HEK293 (cell line): ENCODE measurements at regions not wholly inside any gene's neighbourhood (a gene's known extent, or its start where the extent isn't known, plus 50 kb on each side); places are given as distances from the start of the nearest gene placed in this dataset.

Experiments used
- CTCF ChIA-PET: fragments of 350-600 bp; formaldehyde crosslinking; extraction: SDS; loops from one replicate; lab custom pipeline; 2021; ENCODE audit warnings: antibody characterized with exemption; lab: Yijun Ruan, JAX
- POLR2A ChIA-PET: fragments of 300-600 bp; formaldehyde crosslinking; extraction: SDS; loops from one replicate; lab custom pipeline; 2020; ENCODE audit warnings: antibody characterized with exemption, inconsistent platforms; lab: Yijun Ruan, JAX
- H3K27ac ChIP-seq: fragments of 200-500 bp; sonication (Bioruptor generic); 2 replicates; pipeline ENCODE4 v1.5.1; 2014; ENCODE audit warnings: low read depth, low read length, control low read depth, inconsistent platforms; ENCODE audit errors: extremely low read depth
- H3K36me3 ChIP-seq, 2 experiments: fragments of 200-500 bp in 1 of 2; sonication (Bioruptor generic) in 1 of 2; 1 replicate in 1 of 2; 2 replicates in 1 of 2; pipeline ENCODE4 v1.5.1; 2014 to 2017; ENCODE audit warnings: inconsistent platforms in 2 of 2, low read length in 2 of 2; ENCODE audit not compliant: control insufficient read depth in 2 of 2, insufficient read depth in 1 of 2
- H3K4me1 ChIP-seq: fragments of 200-500 bp; sonication (Bioruptor generic); 2 replicates; pipeline ENCODE4 v1.5.1; 2014; ENCODE audit warnings: mild to moderate bottlenecking, low read length, inconsistent platforms; ENCODE audit not compliant: control insufficient read depth, insufficient read depth
- H3K4me3 ChIP-seq: 2 replicates; pipeline ENCODE4 v1.5.1; 2011; ENCODE audit warnings: low read depth, mild to moderate bottlenecking, control low read depth, low read length, moderate library complexity
- H3K9me3 ChIP-seq: fragments of 200-500 bp; sonication (Bioruptor generic); 2 replicates; pipeline ENCODE4 v1.5.1; 2014; ENCODE audit warnings: low read depth, low read length, inconsistent platforms; ENCODE audit not compliant: control insufficient read depth, insufficient read depth
- IKZF3 ChIP-seq: fragments of 450-650 bp; IDR thresholded peaks from 2 replicates; pipeline ENCODE4 v1.5.0; 2018; ENCODE audit warnings: missing biosample characterization, mild to moderate bottlenecking, missing genetic modification characterization, moderate library complexity
- PATZ1 ChIP-seq: fragments of 450-650 bp; formaldehyde crosslinking; IDR thresholded peaks from 2 replicates; pipeline ENCODE4 v1.5.1; 2016; ENCODE audit warnings: missing biosample characterization, missing genetic modification characterization
- PRDM1 ChIP-seq: fragments of 450-650 bp; formaldehyde crosslinking; IDR thresholded peaks from 2 replicates; pipeline ENCODE4; 2016; ENCODE audit warnings: missing biosample characterization, missing genetic modification characterization
- SCRT2 ChIP-seq: fragments of 450-650 bp; formaldehyde crosslinking; IDR thresholded peaks from 2 replicates; pipeline ENCODE4 v1.5.1; 2016; ENCODE audit warnings: missing biosample characterization, missing genetic modification characterization
- SP3 ChIP-seq: fragments of 450-650 bp; formaldehyde crosslinking; IDR thresholded peaks from 2 replicates; pipeline ENCODE4 v1.5.1; 2016; ENCODE audit warnings: missing biosample characterization, missing genetic modification characterization
- ZBTB1 ChIP-seq: fragments of 450-650 bp; formaldehyde crosslinking; IDR thresholded peaks from 2 replicates; pipeline ENCODE4 v1.5.1; 2016; ENCODE audit warnings: missing biosample characterization, missing genetic modification characterization
- ZBTB48 ChIP-seq: fragments of 450-650 bp; formaldehyde crosslinking; IDR thresholded peaks from 2 replicates; pipeline ENCODE4 v1.5.1; 2016; ENCODE audit warnings: missing biosample characterization, missing genetic modification characterization
- ZNF133 ChIP-seq: fragments of 450-650 bp; formaldehyde crosslinking; IDR thresholded peaks from 2 replicates; pipeline ENCODE4 v1.5.1; 2016; ENCODE audit warnings: missing biosample characterization, missing genetic modification characterization
- ZNF148 ChIP-seq: fragments of 450-650 bp; formaldehyde crosslinking; IDR thresholded peaks from 2 replicates; pipeline ENCODE4 v1.5.0; 2017; ENCODE audit warnings: missing biosample characterization, missing genetic modification characterization, borderline replicate concordance
- ZNF202 ChIP-seq: fragments of 450-650 bp; formaldehyde crosslinking; IDR thresholded peaks from 2 replicates; pipeline ENCODE4 v1.5.1; 2016; ENCODE audit warnings: missing biosample characterization, missing genetic modification characterization, borderline replicate concordance
- ZNF214 ChIP-seq: fragments of 450-650 bp; formaldehyde crosslinking; IDR thresholded peaks from 2 replicates; pipeline ENCODE4 v1.5.1; 2017; ENCODE audit warnings: missing biosample characterization, mild to moderate bottlenecking, missing genetic modification characterization, borderline replicate concordance
- ZNF23 ChIP-seq: fragments of 450-650 bp; formaldehyde crosslinking; IDR thresholded peaks from 2 replicates; pipeline ENCODE4 v1.5.1; 2016; ENCODE audit warnings: missing biosample characterization, missing genetic modification characterization, borderline replicate concordance
- ZNF26 ChIP-seq: fragments of 450-650 bp; formaldehyde crosslinking; IDR thresholded peaks from 2 replicates; pipeline ENCODE4 v1.5.1; 2016; ENCODE audit warnings: missing biosample characterization, missing genetic modification characterization
- ZNF433 ChIP-seq: fragments of 450-650 bp; formaldehyde crosslinking; IDR thresholded peaks from 2 replicates; pipeline ENCODE4 v1.5.1; 2016; ENCODE audit warnings: missing biosample characterization, missing genetic modification characterization, low read depth
- ZNF560 ChIP-seq: fragments of 450-650 bp; formaldehyde crosslinking; IDR thresholded peaks from 2 replicates; pipeline ENCODE4 v1.5.1; 2017; ENCODE audit warnings: missing biosample characterization, missing genetic modification characterization, borderline replicate concordance
- ZNF621 ChIP-seq: fragments of 450-650 bp; formaldehyde crosslinking; IDR thresholded peaks from 2 replicates; pipeline ENCODE4 v1.5.1; 2017; ENCODE audit warnings: missing biosample characterization, missing genetic modification characterization
- ZNF623 ChIP-seq: fragments of 450-650 bp; formaldehyde crosslinking; IDR thresholded peaks from 2 replicates; pipeline ENCODE4 v1.5.1; 2016; ENCODE audit warnings: missing biosample characterization, missing genetic modification characterization
- TF ChIP-seq, protein P1 (sequence below): sonication (generic); formaldehyde crosslinking; IDR thresholded peaks from 2 replicates; pipeline ENCODE4 v1.8.1; 2022; ENCODE audit warnings: mild to moderate bottlenecking, moderate library complexity, missing genetic modification reagents

GRCh38 chr4:177023951-177024350, 231.2 kb upstream of the VEGFC start (continued):
- TF ChIP-seq ZNF148 (tag by site-specific recombination) (no peak), ZNF214 (tag by site-specific recombination) (no peak), ZNF133 (tag by site-specific recombination) (no peak), ZBTB48 (tag by site-specific recombination) (no peak), ZNF202 (tag by site-specific recombination) (no peak), PRDM1 (tag by site-specific recombination) (no peak)

GRCh38 chr4:177032341-177032740, 239.6 kb upstream of the VEGFC start:
- no peak for TF ChIP-seq ZNF560 (tag by site-specific recombination)
- TF ChIP-seq, protein P1, sequence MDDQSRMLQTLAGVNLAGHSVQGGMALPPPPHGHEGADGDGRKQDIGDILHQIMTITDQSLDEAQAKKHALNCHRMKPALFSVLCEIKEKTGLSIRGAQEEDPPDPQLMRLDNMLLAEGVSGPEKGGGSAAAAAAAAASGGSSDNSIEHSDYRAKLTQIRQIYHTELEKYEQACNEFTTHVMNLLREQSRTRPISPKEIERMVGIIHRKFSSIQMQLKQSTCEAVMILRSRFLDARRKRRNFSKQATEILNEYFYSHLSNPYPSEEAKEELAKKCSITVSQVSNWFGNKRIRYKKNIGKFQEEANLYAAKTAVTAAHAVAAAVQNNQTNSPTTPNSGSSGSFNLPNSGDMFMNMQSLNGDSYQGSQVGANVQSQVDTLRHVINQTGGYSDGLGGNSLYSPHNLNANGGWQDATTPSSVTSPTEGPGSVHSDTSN (CRISPR knock-in tag): no peak
- TF ChIP-seq SP3: no peak
- TF ChIP-seq ZNF23 (tag by site-specific recombination): no peak
- no peak for TF ChIP-seq ZBTB1 (tag by site-specific recombination)
- TF ChIP-seq SCRT2 (tag by site-specific recombination): no peak
- TF ChIP-seq ZNF26 (tag by site-specific recombination): no peak
- TF ChIP-seq ZNF623 (tag by site-specific recombination): no peak
- no peak for TF ChIP-seq ZNF621 (tag by site-specific recombination)
- no peak for TF ChIP-seq ZNF433 (tag by site-specific recombination)
- no peak for TF ChIP-seq IKZF3 (tag by site-specific recombination)
- TF ChIP-seq PATZ1 (tag by site-specific recombination): no peak
- ChIA-PET POLR2A (no interaction called here), CTCF (interaction anchor here (0.7 to 1.1 kb wide), 2 partner anchors 15 to 144 kb away, joined by 3 to 4 read pairs; no protein-coding TSS in a partner anchor)
- no peaks in the 10 kb centered on the region for H3K4me1 ChIP-seq
- no peak overlapping the region for H3K4me3 ChIP-seq
- no peak overlapping the region for H3K27ac ChIP-seq
- no peaks in the 10 kb centered on the region for H3K9me3 ChIP-seq
- H3K36me3 ChIP-seq: no peaks in the 10 kb centered on the region
